ENCODE measurements at regions not wholly inside any gene's neighbourhood (a gene's known extent, or its start where the extent isn't known, plus 50 kb on each side); places are given as distances from the start of the nearest gene placed in this dataset.

- TF ChIP-seq SPI1 (IDR thresholded peaks at IDR 0.05; ENCODE audit: borderline replicate concordance, low read depth) (no peak), GABPA (IDR thresholded peaks at IDR 0.05; ENCODE audit: low read depth) (no peak), POLR2AphosphoS5 (IDR thresholded peaks at IDR 0.05; ENCODE audit: low read depth) (no peak), CTCF (IDR thresholded peaks at IDR 0.05; ENCODE audit: insufficient read depth, low read length) (no peak)
- TF ChIP-seq, protein P1, sequence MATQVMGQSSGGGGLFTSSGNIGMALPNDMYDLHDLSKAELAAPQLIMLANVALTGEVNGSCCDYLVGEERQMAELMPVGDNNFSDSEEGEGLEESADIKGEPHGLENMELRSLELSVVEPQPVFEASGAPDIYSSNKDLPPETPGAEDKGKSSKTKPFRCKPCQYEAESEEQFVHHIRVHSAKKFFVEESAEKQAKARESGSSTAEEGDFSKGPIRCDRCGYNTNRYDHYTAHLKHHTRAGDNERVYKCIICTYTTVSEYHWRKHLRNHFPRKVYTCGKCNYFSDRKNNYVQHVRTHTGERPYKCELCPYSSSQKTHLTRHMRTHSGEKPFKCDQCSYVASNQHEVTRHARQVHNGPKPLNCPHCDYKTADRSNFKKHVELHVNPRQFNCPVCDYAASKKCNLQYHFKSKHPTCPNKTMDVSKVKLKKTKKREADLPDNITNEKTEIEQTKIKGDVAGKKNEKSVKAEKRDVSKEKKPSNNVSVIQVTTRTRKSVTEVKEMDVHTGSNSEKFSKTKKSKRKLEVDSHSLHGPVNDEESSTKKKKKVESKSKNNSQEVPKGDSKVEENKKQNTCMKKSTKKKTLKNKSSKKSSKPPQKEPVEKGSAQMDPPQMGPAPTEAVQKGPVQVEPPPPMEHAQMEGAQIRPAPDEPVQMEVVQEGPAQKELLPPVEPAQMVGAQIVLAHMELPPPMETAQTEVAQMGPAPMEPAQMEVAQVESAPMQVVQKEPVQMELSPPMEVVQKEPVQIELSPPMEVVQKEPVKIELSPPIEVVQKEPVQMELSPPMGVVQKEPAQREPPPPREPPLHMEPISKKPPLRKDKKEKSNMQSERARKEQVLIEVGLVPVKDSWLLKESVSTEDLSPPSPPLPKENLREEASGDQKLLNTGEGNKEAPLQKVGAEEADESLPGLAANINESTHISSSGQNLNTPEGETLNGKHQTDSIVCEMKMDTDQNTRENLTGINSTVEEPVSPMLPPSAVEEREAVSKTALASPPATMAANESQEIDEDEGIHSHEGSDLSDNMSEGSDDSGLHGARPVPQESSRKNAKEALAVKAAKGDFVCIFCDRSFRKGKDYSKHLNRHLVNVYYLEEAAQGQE (IDR thresholded peaks at IDR 0.05; ENCODE audit: insufficient replicate concordance, low read depth) = no peak
- H3K27ac ChIP-seq (replicated peaks) = no peak overlapping the region
- no peaks in the 10 kb centered on the region for H3K27me3 ChIP-seq (ENCODE audit: insufficient read depth, poor library complexity, severe bottlenecking)
- no peak for DNase-seq (ENCODE audit: low read depth in 1 of 2, low spot score in 1 of 2)
- H3K4me3 ChIP-seq (replicated peaks; ENCODE audit: insufficient read depth, low read length) = no peak overlapping the region
These were observed 460.0 kb upstream of the NRP1 start for GRCh38 chr10:33794460-33794859.

DNA sequence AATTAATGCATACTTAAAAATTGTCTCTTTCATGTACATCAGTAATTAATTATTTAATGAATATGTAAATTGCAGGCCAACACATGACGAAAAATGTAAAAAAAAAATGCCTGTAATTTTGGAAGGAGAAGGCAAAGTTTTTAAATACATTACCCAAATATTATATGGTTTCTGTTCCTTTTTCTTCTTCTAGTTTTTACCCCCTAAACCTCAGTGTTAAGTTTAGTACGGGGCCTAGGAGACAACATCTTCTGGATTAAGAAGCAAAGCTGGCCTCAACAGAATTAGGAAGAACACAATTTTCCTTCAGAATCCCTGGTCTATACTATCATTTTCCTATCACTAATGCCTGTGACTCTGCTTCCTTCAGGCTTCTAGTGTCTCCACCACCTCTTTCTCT is 459.3 kb upstream of the NRP1 start:
- Histone ChIP-seq H3K27ac (replicated peaks) (no peak overlapping the region), H3K4me3 (replicated peaks; ENCODE audit: insufficient read depth, low read length) (no peak overlapping the region), H3K27me3 (ENCODE audit: insufficient read depth, poor library complexity, severe bottlenecking) (no peaks in the 10 kb centered on the region)
- TF ChIP-seq CTCF (IDR thresholded peaks at IDR 0.05; ENCODE audit: insufficient read depth, low read length) = no peak
- DNase-seq (ENCODE audit: low read depth in 1 of 2, low spot score in 1 of 2) = no peak

DNA sequence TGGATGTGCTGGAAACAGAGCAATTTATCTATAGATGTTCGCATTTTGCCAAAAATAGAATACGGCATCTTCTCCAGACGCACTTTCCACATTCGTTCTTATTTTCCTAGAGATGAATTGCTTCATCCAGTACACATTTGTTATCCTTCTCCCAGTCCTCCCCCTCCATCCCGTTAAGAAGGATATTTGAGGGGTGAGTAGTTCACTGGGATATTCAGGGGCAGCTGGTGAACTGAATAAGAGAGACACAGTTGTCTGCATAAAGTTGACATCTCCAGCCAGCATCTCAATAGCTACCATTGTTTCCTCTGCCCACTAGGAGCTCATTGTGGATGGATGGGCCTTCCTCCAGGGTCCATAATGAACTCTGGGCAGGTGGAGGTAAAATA is 456.8 kb upstream of the NRP1 start:
- no peak overlapping the region for H3K27ac ChIP-seq (replicated peaks)
- TF ChIP-seq GABPA (IDR thresholded peaks at IDR 0.05; ENCODE audit: low read depth) (no peak), SPI1 (IDR thresholded peaks at IDR 0.05; ENCODE audit: borderline replicate concordance, low read depth) (no peak), POLR2AphosphoS5 (IDR thresholded peaks at IDR 0.05; ENCODE audit: low read depth) (no peak), CTCF (IDR thresholded peaks at IDR 0.05; ENCODE audit: insufficient read depth, low read length) (no peak)
- TF ChIP-seq, protein P1 (IDR thresholded peaks at IDR 0.05; ENCODE audit: insufficient replicate concordance, low read depth) = no peak
- no peaks in the 10 kb centered on the region for H3K27me3 ChIP-seq (ENCODE audit: insufficient read depth, poor library complexity, severe bottlenecking)
- no peak overlapping the region for H3K4me3 ChIP-seq (replicated peaks; ENCODE audit: insufficient read depth, low read length)
- DNase-seq (ENCODE audit: low read depth in 1 of 2, low spot score in 1 of 2) = no peak

- Histone ChIP-seq H3K4me3 (replicated peaks; ENCODE audit: insufficient read depth, low read length) (no peak overlapping the region), H3K27ac (replicated peaks) (no peak overlapping the region), H3K27me3 (ENCODE audit: insufficient read depth, poor library complexity, severe bottlenecking) (no peaks in the 10 kb centered on the region)
- TF ChIP-seq GABPA (IDR thresholded peaks at IDR 0.05; ENCODE audit: low read depth) = no peak
- no peak for TF ChIP-seq CTCF (IDR thresholded peaks at IDR 0.05; ENCODE audit: insufficient read depth, low read length)
- TF ChIP-seq POLR2AphosphoS5 (IDR thresholded peaks at IDR 0.05; ENCODE audit: low read depth) = no peak
- no peak for DNase-seq (ENCODE audit: low read depth in 1 of 2, low spot score in 1 of 2)
These were observed 456.2 kb upstream of the NRP1 start for GRCh38 chr10:33790521-33791271.

All from HL-60 (cell line).